ENCODE measurements at regions not wholly inside any gene's neighbourhood (a gene's known extent, or its start where the extent isn't known, plus 50 kb on each side); places are given as distances from the start of the nearest gene placed in this dataset.

GRCh38 chr15:67979281-67979680 is 74.8 kb upstream of the PIAS1 start:
- no peak for TF ChIP-seq CTCF (IDR thresholded peaks at IDR 0.05; ENCODE audit: low read depth, low read length)

GRCh38 chr15:67980171-67980570 is 73.9 kb upstream of the PIAS1 start:
- TF ChIP-seq CTCF (IDR thresholded peaks at IDR 0.05; ENCODE audit: low read depth, low read length), result no peak
- no peak for DNase-seq (ENCODE audit: extremely low read depth, low read depth)

More at GRCh38 chr15:67979281-67979680, 74.8 kb upstream of the PIAS1 start:
- no peak for DNase-seq (ENCODE audit: extremely low read depth, low read depth)

- no peak for DNase-seq (ENCODE audit: extremely low read depth, low read depth)
- no peak for TF ChIP-seq CTCF (IDR thresholded peaks at IDR 0.05; ENCODE audit: low read depth, low read length)
These were observed 73.1 kb upstream of the PIAS1 start for GRCh38 chr15:67980773-67981685.

- TF ChIP-seq CTCF (IDR thresholded peaks at IDR 0.05; ENCODE audit: low read depth, low read length), result no peak
- DNase-seq (ENCODE audit: extremely low read depth, low read depth), result no peak
These were observed 72.3 kb upstream of the PIAS1 start for GRCh38 chr15:67981848-67982247.

GRCh38 chr15:67991706-67992105 is 62.4 kb upstream of the PIAS1 start:
- no peak for DNase-seq (ENCODE audit: extremely low read depth, low read depth)
- no peak for TF ChIP-seq CTCF (IDR thresholded peaks at IDR 0.05; ENCODE audit: low read depth, low read length)

- DNase-seq (ENCODE audit: extremely low read depth, low read depth), result no peak
- no peak for TF ChIP-seq CTCF (IDR thresholded peaks at IDR 0.05; ENCODE audit: low read depth, low read length)
These were observed 61.7 kb upstream of the PIAS1 start for GRCh38 chr15:67992411-67992810.

GRCh38 chr15:67992834-67993233 is 61.3 kb upstream of the PIAS1 start:
- DNase-seq (ENCODE audit: extremely low read depth, low read depth), result no peak
- TF ChIP-seq CTCF (IDR thresholded peaks at IDR 0.05; ENCODE audit: low read depth, low read length), result no peak
